ENCODE measurements at regions not wholly inside any gene's neighbourhood (a gene's known extent, or its start where the extent isn't known, plus 50 kb on each side); places are given as distances from the start of the nearest gene placed in this dataset.

- ChIA-PET CTCF (no interaction called here), POLR2A (no interaction called here)
- Mint-ChIP-seq H3K4me3 (no peak overlapping the region), H3K9me3 (no peaks in the 10 kb centered on the region), H3K27me3 (ENCODE audit: low read depth) (no peaks in the 10 kb centered on the region), H3K27ac (no peak overlapping the region), H3K4me1 (no peaks in the 10 kb centered on the region), H3K36me3 (no peaks in the 10 kb centered on the region)
- ATAC-seq = no peak
- TF ChIP-seq ZNF423 (CRISPR knock-in tag; IDR thresholded peaks at IDR 0.05) = no peak
- TF ChIP-seq MLX (CRISPR knock-in tag; IDR thresholded peaks at IDR 0.05) = no peak
- DNase-seq (ENCODE audit: low spot score) = no peak
Observed at GRCh38 chr10:4672201-4672600, 153.8 kb upstream of the AKR1E2 start.

GRCh38 chr10:4671451-4672145 lies 154.4 kb upstream of the AKR1E2 start:
- Mint-ChIP-seq H3K4me3 (no peak overlapping the region), H3K9me3 (no peaks in the 10 kb centered on the region), H3K36me3 (no peaks in the 10 kb centered on the region), H3K4me1 (no peaks in the 10 kb centered on the region), H3K27ac (no peak overlapping the region), H3K27me3 (ENCODE audit: low read depth) (no peaks in the 10 kb centered on the region)
- TF ChIP-seq CREM (CRISPR knock-in tag; IDR thresholded peaks at IDR 0.05) (no peak), FOXP1 (CRISPR knock-in tag; IDR thresholded peaks at IDR 0.05; ENCODE audit: borderline replicate concordance) (no peak), IRF1 (CRISPR knock-in tag; IDR thresholded peaks at IDR 0.05) (no peak), NR1H2 (CRISPR knock-in tag; IDR thresholded peaks at IDR 0.05) (no peak), SMAD4 (CRISPR knock-in tag; IDR thresholded peaks at IDR 0.05) (no peak), FOXP4 (CRISPR knock-in tag; IDR thresholded peaks at IDR 0.05) (no peak), RELA (CRISPR knock-in tag; IDR thresholded peaks at IDR 0.05; ENCODE audit: borderline replicate concordance) (no peak), ZNF138 (CRISPR knock-in tag; conservative IDR thresholded peaks at IDR 0.05) (no peak), MLX (CRISPR knock-in tag; IDR thresholded peaks at IDR 0.05) (no peak), ZMAT4 (CRISPR knock-in tag; IDR thresholded peaks at IDR 0.05) (no peak), ESRRA (CRISPR knock-in tag; IDR thresholded peaks at IDR 0.05; ENCODE audit: borderline replicate concordance) (no peak), USF1 (CRISPR knock-in tag; IDR thresholded peaks at IDR 0.05) (no peak), IRF2 (CRISPR knock-in tag; IDR thresholded peaks at IDR 0.05; ENCODE audit: borderline replicate concordance, low read depth) (no peak)
- no peak for DNase-seq (ENCODE audit: low spot score)
- ATAC-seq = no peak
- ChIA-PET CTCF (no interaction called here), POLR2A (no interaction called here)

GRCh38 chr10:4670737-4671136 lies 155.3 kb upstream of the AKR1E2 start:
- CTCF ChIA-PET = interaction anchor here (1.0 kb wide), 1 partner anchor 14 kb away, joined by 3 read pairs; no protein-coding TSS in a partner anchor

More at GRCh38 chr10:4670737-4671136, 155.3 kb upstream of the AKR1E2 start:
- no peak for DNase-seq (ENCODE audit: low spot score)
- no peak overlapping the region for H3K27ac Mint-ChIP-seq
- ATAC-seq = no peak
- TF ChIP-seq ZBTB21 (CRISPR knock-in tag; IDR thresholded peaks at IDR 0.05; ENCODE audit: borderline replicate concordance) (no peak), TEAD4 (CRISPR knock-in tag; IDR thresholded peaks at IDR 0.05) (no peak), GRHL2 (CRISPR knock-in tag; IDR thresholded peaks at IDR 0.05; ENCODE audit: insufficient replicate concordance, severe bottlenecking) (no peak), FOXP1 (CRISPR knock-in tag; IDR thresholded peaks at IDR 0.05; ENCODE audit: borderline replicate concordance) (no peak), NR1H2 (CRISPR knock-in tag; IDR thresholded peaks at IDR 0.05) (no peak), USF1 (CRISPR knock-in tag; IDR thresholded peaks at IDR 0.05) (no peak), ZNF121 (CRISPR knock-in tag; IDR thresholded peaks at IDR 0.05) (no peak), HMGA2 (CRISPR knock-in tag; IDR thresholded peaks at IDR 0.05) (no peak), JUN (CRISPR knock-in tag; IDR thresholded peaks at IDR 0.05) (no peak), IRF2 (CRISPR knock-in tag; IDR thresholded peaks at IDR 0.05; ENCODE audit: borderline replicate concordance, low read depth) (no peak), NFATC4 (CRISPR knock-in tag; IDR thresholded peaks at IDR 0.05) (no peak), CTCF (IDR thresholded peaks at IDR 0.05) (no peak), PRRX2 (CRISPR knock-in tag; IDR thresholded peaks at IDR 0.05) (no peak)
- H3K4me1 Mint-ChIP-seq = no peaks in the 10 kb centered on the region
- POLR2A ChIA-PET = no interaction called here
- H3K27me3 Mint-ChIP-seq (ENCODE audit: low read depth) = no peaks in the 10 kb centered on the region
- no peaks in the 10 kb centered on the region for H3K36me3 Mint-ChIP-seq
- no peaks in the 10 kb centered on the region for H3K9me3 Mint-ChIP-seq
- no peak overlapping the region for H3K4me3 Mint-ChIP-seq
